Hematopoietic multipotent progenitor cell (in vitro differentiated cells): ENCODE measurements at regions not wholly inside any gene's neighbourhood (a gene's known extent, or its start where the extent isn't known, plus 50 kb on each side); places are given as distances from the start of the nearest gene placed in this dataset.

ENCODE experiments used
- DNase-seq, 3 donors: peaks; one replicate each; pipeline ENCODE4 v3.0.0-alpha.2; 2011 to 2015; ENCODE audit warnings: low read depth in 2 of 3, low spot score in 2 of 3

DNA sequence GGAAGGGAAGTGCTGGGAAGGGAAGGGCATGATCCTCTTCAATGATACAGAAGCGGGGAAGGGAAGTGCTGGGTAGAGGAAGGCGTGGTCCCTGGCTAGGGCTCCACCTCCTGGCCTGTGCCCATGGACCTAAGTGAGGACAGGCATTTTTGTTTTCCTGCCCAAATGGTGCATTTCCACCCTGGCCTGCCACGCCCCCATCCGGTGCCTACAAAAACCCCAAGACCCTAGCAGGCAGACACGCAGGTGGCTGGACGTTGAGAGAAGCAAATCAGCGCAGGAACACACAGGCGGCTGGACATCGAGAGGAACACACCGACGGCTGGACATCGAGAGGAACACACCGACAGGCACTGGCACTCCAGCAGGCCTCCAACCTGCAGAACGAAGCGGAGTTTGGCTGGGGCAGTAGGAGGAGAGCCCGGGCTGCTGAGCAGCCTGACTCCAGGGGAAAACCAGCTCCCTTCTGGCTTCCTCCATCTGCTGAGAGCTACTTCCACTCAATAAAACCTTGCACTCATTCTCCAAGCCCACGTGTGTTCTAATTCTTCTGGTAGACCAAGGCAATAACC, 628.3 kb downstream of the BUD13 start:
- no peak for DNase-seq

DNA sequence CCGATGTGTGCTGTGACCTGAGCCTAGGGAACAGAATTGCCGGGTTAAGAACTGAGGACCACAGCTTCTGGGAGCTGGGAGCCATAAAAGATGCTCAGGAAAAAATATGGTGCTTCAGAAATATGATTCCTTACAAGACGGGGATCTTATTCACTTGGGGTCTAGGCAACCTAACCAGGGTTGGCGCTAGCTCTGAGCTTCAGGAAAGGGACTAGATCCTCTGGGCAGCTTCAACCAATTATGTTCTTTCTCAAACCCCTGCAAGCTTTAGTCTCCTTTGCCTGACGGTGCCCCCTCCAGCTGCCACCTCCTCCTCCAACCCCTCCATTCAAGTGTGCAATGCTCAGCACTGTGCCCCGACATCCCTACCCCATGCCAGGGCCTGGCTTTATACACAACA, 634.1 kb upstream of the CADM1 start:
- no peak for DNase-seq

DNA sequence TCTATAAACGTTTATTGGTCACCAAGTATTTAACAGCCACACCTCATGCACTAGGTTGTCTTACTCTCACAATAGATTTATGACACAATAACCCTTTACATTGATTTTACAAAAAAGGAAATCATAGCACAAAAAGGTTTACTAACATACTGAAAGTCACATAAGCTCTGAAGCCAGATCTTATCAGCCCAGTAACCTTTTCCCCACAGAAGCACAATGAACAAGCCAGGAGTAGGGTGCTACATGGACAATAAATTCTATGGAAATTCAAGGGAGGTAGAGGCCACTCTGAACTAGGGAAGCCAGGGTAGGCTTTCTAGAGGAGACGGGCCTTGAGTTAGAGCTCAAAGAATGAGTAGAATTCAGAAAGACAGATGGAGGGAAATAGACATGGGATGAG, 633.5 kb upstream of the CADM1 start:
- no peak for DNase-seq

DNA sequence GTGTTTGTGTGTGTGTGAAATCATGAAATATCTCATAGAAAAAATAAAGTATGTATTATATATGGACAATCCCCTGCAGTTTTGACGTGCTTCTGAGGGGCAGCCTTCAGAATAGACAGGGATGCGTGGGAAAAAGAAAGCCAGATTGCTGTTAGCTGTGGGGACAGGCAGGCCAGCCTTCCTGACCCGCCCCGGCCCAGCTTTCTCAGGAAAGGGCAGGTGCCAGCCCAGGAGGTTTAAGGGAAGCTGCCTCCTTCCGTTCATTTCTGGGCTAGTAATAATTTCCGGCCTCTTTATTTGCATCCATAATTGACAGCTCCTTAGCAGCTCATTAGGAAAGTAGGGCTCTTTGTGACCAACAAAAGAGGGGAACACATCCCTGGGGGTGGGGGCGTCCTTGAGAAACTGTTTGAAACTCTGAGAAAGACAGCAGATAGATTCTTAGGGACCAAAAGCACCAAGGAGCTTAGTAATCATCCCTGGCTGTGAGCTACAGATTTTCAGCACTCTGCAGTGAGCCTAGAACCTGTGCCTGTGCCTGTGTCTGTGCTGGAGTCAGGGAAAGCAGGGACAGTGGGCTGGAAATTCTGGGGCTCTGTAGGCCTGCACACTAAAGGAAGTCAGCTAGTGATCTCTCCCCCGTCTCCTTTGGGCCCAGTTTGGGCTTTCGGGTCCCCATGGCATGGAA, 632.9 kb upstream of the CADM1 start:
- no peak for DNase-seq

DNA sequence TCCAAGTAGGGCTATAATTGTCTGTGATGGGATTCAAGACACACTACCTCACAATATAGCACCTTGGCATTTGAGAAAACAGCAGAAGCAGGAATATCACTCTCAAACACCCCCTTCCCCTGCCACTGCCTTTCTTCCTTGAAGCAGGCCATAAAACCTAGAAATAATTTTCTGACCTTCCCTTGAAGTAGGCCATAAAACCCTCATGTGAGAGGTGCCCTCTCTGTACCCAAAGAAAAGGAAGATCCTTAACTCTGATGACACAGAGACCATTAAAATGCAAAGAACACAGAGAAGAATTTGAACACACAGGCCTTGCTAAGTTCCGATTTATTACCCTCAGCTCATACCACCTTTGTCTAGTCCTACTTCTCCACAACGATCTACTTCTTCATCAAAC, 631.7 kb upstream of the CADM1 start:
- no peak for DNase-seq

DNA sequence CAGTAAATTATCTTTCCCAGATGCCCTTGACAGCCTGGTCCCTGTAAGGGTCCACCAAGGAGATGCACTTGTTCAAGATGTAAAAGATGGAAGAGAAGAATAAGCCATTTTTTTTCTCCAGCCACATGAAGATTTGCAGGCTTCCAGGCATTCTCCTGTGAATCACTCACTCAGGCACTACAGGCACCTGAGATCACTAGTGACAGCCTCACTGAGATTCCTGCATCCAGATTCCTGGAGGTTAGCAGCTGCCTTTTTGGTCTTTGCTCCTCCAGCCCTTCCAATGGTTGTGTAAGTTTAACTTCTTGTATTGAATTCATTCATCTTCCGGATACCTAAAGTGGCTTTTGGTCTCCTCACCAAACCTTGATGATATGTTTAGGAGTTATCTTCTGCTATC, 630.2 kb upstream of the CADM1 start:
- no peak for DNase-seq

DNA sequence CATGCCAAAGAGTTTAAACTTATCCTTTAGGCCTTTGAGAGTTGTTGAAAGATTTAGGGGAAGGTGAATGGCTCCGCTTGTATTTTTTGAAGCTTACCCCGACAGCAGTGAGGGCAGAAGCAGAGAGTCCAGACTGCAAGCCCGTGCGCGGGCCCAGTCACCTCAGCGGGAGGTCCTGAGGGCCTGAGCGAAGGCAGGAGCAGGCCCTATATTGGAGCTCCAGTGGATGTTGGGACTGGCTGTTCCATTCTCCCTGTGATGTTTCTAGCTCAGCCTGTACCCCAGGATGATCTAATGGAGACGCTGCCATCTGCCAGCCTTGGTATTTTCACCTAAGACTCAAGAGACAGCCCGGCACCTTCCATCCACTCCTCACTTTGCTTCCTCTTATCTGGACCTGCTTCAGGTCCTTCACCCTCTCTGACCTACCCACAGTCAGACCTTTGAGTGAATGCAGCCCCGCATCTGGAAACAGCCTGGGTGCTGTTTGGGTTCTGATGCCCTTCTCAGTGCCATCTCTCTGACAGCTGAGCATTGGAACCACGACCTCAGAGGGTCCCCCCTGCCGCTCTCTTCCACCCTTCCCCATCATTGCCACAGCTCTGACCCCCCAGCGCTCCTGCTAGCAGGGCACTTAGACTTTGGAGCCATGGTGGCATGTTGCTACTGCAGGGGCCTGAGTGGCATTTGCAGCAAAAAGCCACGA, 628.2 kb upstream of the CADM1 start:
- no peak for DNase-seq

DNA sequence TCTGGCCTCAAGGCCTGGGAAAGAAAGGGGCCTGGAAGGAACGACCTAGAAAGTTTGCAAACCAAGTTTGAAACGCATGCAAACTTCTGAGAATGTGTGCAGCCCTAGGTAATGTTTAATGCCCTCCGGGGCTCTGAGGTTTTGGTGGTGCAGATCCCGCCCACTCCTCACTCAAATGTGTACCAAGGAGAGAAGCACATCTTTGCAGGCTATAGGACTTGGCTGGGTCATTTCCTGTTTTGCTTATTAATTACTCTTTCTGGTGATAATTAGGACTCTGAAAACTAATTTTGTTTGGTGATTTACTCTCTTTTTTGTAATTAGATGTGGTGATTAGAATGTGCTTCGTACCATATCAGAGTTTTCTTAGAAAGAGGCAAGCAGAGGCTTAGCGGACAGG, 625.9 kb upstream of the CADM1 start:
- DNase-seq: no peak

DNA sequence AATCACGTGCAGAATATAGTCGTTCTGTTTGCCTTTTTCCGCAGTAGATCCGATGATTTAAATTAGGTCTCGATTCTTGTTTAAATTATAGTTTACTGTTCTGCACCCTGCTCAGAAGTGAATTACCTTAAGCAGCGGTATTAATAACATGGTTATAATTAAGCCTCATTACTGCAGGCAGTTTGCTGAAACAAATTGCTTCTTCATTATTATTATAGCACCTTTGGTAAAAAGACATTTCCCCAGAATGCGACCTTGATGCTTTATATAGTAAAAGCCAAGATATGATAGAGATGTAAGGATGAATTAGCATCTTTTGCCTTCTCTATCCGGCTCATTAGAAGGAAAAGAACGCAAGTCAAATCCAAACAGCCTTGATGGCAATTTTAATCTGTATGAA, 625.2 kb upstream of the CADM1 start:
- no peak for DNase-seq

DNA sequence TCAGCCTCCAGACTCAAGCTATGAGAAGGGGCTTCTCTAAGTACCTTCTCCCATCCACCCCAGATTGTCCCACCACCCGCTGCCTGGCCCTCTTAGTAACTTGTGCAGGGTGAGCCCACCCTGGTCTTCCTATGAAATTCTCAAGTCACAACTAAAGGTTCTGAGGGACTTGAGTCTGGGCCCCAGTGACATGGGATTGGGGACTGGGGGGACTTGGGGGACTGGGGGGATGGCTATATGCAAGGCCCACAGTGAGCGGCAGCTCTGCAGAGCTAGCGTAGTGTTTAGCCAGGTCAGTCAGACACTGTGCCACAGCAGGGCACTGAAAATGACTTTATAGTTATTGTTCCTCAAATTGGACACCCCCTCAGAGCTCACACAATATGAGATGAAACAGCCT, 622.3 kb upstream of the CADM1 start:
- no peak for DNase-seq

DNA sequence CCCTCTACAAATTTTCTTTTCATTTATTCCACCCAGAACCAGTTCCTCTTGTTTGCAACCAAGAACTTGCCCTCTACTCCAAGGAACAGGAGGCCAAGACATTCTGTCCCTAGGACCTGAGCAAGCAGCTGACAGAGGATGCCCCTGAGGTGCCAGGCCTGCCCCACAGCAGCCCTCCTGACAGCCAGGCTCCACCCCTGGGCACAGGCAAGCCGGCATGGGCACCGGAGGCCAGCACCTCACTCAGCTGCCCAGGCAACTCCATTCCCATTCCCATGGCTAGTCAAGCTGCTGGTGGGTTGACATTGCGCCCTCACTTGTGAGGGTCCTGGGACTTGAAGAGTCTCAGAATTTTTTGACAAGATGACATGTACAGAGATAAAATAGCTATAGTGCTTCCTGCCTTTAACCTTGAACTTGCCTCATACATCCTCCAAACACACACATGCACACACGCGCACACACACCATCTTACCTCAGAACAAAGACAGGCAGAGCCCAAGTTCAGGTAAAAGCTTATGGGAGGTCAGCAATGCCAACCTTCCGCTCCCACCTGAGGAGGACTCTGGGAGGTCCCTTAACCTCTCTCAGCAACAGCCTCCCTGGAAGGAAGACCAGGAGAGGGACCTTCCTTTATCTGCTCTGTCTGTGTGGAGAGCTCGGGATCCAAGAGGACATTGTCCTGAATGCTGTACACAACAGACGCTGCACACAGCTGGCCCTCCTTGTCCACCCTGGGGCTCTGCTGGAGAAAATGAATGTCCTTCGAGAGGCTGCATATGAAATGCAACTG, 620.9 kb upstream of the CADM1 start:
- DNase-seq: no peak

DNA sequence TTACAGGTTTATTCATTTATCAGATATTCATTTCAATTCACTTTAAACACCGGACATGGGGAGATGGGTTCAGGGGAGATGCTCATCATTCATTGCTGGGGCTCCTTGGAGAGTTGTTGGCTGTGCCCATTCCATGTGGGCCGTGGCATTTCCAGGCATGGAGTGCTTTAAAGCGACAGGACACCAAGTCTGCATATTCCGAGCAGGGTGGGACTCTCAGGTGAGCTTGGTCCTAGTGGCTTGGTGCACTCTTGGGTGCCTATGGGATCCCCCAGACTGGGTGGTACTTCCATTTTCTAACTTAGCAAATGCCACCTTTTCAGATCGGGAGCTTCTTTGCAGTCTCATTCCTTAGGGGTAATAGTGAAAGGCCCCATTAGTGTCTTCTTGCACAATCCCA, 619.5 kb upstream of the CADM1 start:
- DNase-seq: no peak

DNA sequence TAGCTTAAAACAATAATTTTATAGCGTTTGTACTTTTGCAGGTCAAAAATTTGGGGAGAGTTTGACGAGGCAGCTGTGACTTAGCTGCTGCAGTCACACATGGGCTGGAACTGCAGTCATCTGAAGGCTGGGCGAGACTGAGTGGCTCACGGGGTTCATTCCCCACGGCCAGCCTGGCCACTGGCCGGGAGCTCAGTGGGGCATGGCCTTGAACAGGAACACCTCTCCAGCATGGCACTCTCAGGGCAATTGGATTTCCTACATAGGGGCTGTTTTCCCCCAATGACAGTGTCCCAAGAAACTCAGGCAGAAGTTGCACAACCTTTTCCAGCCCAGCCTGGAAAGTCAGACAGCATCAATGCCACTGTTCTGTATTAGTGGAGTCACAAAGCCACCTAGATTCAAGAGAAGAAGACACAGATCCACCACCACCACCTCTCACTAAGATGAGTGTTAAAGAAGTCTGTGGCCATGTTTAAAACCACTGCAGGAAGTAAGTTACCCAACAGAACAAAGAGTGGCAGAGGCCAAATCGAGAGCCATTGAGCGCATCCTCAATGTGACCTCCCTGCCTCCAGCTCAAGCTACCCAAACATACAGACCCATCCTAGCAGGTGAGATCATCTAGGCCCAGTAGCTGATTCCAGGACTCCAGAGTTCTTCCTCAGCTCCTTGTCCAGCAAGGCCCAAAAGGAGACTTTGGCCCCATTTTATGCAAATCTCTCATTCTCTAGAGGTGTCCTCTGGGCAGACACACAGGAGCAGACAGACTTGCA, 618.7 kb upstream of the CADM1 start:
- no peak for DNase-seq

DNA sequence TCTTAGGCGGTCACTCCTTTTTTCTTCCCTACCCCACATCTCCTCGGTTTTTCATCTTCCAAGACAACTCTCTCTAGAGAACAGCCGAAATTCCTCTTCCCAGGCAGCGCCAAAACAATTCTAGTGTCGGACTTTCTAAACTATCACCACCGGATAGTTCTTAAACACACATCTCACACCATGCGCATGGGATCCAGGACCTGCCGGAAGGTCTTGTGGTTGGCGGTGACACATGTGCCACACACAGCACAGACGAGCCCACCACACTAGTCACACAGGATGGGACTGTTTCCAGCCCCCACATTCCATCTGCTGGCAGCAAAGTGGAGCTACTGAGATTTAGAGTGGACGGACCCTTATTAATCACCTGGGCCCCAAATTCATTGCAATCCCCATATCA, 614.9 kb upstream of the CADM1 start:
- no peak for DNase-seq

DNA sequence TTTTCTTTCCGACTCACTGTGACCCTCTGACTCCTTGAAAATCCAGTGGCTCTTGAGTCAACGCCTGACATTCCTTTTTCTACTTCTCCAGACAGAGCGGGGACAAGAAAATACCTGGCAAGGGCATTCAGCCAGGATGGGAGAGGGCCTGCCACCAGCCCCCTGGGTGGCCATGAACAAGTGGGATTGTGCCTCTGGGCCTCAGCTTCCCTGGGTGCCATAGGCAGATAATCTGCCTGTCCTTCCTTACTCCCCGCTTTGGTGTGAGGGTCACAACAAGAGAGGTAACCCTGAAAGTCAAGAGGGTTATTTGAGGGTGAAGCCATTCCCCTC, 613.9 kb upstream of the CADM1 start:
- DNase-seq: no peak

DNA sequence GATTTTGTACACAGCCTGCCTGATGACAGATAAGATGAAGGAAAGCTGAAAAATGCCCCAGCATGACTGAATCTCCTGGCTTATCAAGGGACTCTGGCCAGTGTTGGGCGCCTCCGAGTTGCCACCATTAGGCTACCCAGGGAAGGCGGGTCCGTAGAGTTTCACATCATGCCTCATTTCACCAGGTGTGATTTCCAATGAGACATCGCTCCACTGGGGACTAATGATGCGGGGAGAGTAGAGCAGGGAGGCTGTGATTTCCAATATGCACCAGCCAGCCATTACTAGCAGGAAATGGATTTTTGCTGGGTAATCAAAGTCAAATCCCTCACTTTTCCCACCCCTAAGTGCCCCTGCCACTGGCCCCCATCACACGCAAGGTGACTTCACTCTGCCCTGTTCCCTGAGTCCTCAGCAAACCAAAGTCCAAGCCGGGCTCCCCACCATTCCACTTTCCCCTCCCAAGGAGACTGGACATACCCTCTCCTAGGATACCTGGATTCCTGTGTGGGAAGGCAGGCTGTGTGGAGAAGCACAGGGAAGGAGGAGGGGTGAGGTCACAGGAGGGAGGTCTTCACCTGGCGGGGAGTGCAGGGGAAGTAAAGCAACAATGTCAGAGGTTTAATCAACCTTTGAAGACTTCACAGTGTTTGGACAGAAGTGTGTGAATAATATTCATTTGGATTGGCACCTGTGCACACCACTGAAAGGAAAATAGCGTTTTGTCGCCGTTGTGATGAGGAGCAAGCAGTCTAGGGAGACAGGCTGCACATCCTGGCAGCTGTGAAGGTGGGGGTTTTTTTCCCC, 613.3 kb upstream of the CADM1 start:
- DNase-seq: no peak

DNA sequence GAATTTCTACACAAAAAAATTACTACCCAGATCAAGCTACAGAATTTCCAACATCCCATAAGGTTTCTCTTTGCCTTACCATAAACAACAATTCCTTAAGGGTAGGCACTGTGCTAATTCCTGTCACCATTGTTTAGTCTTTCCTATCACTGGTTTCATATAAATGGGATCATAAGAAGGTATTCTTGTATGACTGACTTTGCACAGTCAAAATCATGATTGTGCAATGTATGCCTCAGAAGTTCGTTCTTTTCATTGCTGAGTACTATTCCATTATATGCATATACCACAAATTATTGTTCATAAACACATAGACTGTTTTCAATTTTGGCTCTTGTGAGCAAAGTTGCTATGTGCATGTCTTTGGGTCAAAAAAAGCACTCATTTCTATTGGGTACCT, 611.6 kb upstream of the CADM1 start:
- no peak for DNase-seq

DNA sequence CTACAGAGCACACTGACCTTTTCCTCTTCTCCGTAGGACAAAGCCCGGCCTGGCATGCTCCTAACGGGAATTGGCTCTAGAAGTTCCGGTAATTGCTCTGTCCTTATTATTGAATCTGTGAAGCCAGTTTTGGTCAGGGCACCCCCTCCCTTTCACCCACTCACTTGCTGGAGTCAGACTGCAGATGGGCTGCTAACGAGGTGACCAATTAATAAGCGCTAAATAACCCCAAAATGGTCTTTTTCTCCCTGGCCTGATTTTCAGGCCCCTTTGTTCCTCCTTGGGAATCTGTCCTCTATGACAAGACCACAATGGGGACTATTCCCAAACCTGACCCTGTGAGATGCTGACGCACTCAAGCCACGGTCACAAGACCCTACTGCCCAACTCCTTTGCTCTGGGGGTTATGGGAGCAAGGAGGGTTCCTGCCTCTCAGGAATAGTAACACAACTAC, 610.0 kb upstream of the CADM1 start:
- DNase-seq: no peak

DNA sequence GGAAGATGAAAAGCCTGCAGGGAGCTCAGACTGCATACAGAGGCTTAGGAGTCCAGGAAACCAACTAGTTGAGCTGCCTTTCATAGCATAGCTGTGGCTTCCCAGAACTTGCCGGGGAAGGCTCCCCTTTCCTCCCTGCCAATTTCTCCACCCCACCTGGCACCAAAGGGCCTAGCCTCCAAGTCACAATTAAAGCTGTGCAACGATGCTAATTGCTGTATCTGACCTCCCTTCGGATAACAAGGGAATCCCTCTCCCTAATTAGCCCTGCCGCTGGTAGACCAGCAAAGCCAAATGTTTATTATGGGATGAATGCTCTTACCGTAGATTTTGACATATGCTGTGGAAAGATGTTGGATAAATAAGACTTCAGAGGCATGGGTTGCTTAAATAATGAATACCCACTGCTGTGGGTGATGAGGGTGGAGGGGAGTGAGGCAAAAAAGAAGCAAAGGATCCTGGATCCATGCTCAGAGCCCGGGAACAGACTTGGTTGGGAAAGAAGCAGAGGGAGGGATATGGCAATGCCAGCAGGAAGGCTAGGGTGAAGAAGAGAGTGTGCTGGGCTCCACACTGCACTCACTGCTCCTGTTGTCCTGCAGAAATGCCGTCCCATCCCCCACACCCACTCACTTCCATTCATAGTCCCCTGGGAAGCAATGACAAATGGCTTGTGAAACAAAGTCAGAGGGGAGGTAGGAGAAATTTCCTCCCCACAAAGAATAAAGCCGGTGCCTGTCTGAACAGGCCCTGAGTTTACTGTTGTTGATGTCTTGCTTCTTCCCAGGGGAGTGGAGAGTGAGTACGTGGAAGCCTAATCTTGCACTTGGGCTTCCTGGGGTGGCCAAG, 608.1 kb upstream of the CADM1 start:
- DNase-seq: no peak
